GM13977 (cell line): ENCODE measurements at regions not wholly inside any gene's neighbourhood (a gene's known extent, or its start where the extent isn't known, plus 50 kb on each side); places are given as distances from the start of the nearest gene placed in this dataset.

ENCODE experiments used
- DNase-seq: peaks from one replicate; pipeline ENCODE4 v3.0.0; 2012; ENCODE audit warnings: low spot score
- CTCF ChIP-seq: IDR thresholded peaks from 2 replicates; pipeline ENCODE4 v1.5.1; 2012; ENCODE audit warnings: mild to moderate bottlenecking, control low read depth; ENCODE audit not compliant: insufficient read depth; ENCODE audit errors: extremely low read depth, missing control alignments
- in situ Hi-C: fragments of 300-500 bp; cut with MboI; formaldehyde crosslinking; loops from one replicate; pipeline ENCODE4 v1.12.0; 2022; ENCODE audit warnings: low sequenced_read_pairs, low pct_unique_long_range_greater_than_20kb, mixed read lengths, inconsistent platforms; ENCODE audit not compliant: unreplicated experiment

GRCh38 chr6:55009131-55009530 lies 162.6 kb downstream of the FAM83B start:
- no peak for TF ChIP-seq CTCF
- no peak for DNase-seq
- in situ Hi-C loops, result no loop called here

- DNase-seq, result no peak
- TF ChIP-seq CTCF, result no peak
- in situ Hi-C loops, result no loop called here
These were observed 163.3 kb upstream of the HCRTR2 start for GRCh38 chr6:55011034-55011433.

- no peak for DNase-seq
- TF ChIP-seq CTCF, result no peak
- in situ Hi-C loops, result no loop called here
These were observed 161.9 kb upstream of the HCRTR2 start for GRCh38 chr6:55012454-55012853.

GRCh38 chr6:55014321-55015088 lies 159.8 kb upstream of the HCRTR2 start:
- DNase-seq, result no peak
- TF ChIP-seq CTCF, result no peak
- in situ Hi-C loops, result no loop called here

GRCh38 chr6:55016261-55016660 lies 158.1 kb upstream of the HCRTR2 start:
- no peak for TF ChIP-seq CTCF
- in situ Hi-C loops, result no loop called here
- no peak for DNase-seq

GRCh38 chr6:55017555-55018300 lies 156.6 kb upstream of the HCRTR2 start:
- TF ChIP-seq CTCF, result no peak
- DNase-seq, result no peak
- in situ Hi-C loops, result no loop called here
